ENCODE measurements at regions not wholly inside any gene's neighbourhood (a gene's known extent, or its start where the extent isn't known, plus 50 kb on each side); places are given as distances from the start of the nearest gene placed in this dataset.

DNA sequence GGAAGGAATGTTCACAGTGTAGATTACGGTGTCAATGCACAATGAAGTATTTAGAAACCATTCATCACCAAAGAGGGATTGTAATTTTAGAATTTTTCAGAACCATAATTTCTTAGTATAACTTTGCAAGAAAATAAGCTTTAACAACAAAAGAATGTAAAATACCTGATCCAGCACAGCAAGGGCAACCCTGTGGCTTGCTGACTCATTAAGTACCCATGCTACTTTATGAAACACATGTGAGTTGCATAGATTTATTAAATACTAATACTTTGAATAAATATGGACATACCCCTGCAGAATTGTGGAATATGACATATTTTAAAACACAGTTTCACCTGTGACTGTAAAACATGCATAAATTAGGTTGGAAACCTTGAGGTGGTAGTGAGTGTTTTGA, 281.3 kb downstream of the ZNF248 start:
- Histone ChIP-seq H3K36me3 (ENCODE audit: insufficient read depth, insufficient read length, low read length) (no peaks in the 10 kb centered on the region), H3K9me3 (ENCODE audit: insufficient read depth, low read length) (no peaks in the 10 kb centered on the region), H3K4me3 (ENCODE audit: insufficient read length, low read depth) (no peak overlapping the region), H3K9ac (ENCODE audit: insufficient read length, low read depth) (no peak overlapping the region), H3K27me3 (ENCODE audit: insufficient read depth, insufficient read length) (no peaks in the 10 kb centered on the region), H3K4me1 (ENCODE audit: insufficient read depth, insufficient read length) (no peaks in the 10 kb centered on the region)
- TF ChIP-seq SUZ12 (IDR thresholded peaks at IDR 0.05; ENCODE audit: extremely low read depth, insufficient read depth, insufficient read length), result no peak
- DNase-seq (ENCODE audit: low read depth, low spot score), result no peak

DNA sequence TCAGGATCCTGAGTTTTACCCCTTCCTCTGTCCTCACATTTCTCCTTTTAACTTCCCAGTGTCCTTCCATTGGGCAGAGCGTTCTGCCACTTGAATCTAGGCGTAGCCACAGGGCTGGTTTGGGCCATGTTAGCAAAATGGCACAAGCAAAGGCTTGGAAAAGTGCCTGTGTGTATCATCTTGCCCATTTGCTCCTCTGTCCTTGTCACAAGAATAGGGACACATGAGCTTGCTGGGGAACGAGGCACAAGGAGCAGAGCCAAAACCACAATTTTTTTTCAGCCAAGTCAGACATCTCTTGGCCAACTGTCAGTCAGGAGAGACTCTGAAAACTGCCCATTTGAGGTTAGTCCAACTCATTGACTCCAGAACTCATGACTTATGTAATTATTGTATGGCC, 285.2 kb downstream of the ZNF248 start:
- TF ChIP-seq YY1 (IDR thresholded peaks at IDR 0.05; ENCODE audit: insufficient read depth, insufficient read length), result no peak
- no peak for TF ChIP-seq ZNF274 (IDR thresholded peaks at IDR 0.05; ENCODE audit: low read depth, low read length)
- TF ChIP-seq SUZ12 (IDR thresholded peaks at IDR 0.05; ENCODE audit: extremely low read depth, insufficient read depth, insufficient read length), result no peak
- Histone ChIP-seq H3K9ac (ENCODE audit: insufficient read length, low read depth) (no peak overlapping the region), H3K4me3 (ENCODE audit: insufficient read length, low read depth) (no peak overlapping the region), H3K27me3 (ENCODE audit: insufficient read depth, insufficient read length) (no peaks in the 10 kb centered on the region), H3K36me3 (ENCODE audit: insufficient read depth, insufficient read length, low read length) (no peaks in the 10 kb centered on the region), H3K9me3 (ENCODE audit: insufficient read depth, low read length) (no peaks in the 10 kb centered on the region), H3K4me1 (ENCODE audit: insufficient read depth, insufficient read length) (no peaks in the 10 kb centered on the region)
- DNase-seq (ENCODE audit: low read depth, low spot score), result no peak

DNA sequence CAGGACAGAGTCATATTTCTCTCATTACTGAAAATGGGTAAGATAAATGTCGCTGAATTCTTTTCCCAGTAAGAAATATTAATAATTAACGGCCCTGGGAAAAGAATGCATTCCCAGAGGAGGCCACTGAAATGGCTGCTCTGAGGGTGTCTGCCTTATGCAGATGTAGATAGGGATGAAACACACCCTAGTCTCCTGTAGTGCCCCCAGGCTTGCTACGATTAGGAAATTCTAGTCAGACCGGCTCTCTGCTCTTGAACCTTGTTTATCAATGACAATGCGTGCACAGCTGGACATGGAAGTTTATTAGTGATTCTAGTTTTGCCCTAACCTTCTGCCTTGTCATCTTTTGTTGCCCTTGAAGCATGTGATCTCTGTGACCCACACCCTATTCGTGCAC, 291.1 kb downstream of the ZNF248 start:
- no peak for TF ChIP-seq SUZ12 (IDR thresholded peaks at IDR 0.05; ENCODE audit: extremely low read depth, insufficient read depth, insufficient read length)
- no peak for TF ChIP-seq YY1 (IDR thresholded peaks at IDR 0.05; ENCODE audit: insufficient read depth, insufficient read length)
- TF ChIP-seq ZNF274 (IDR thresholded peaks at IDR 0.05; ENCODE audit: low read depth, low read length), result no peak

DNA sequence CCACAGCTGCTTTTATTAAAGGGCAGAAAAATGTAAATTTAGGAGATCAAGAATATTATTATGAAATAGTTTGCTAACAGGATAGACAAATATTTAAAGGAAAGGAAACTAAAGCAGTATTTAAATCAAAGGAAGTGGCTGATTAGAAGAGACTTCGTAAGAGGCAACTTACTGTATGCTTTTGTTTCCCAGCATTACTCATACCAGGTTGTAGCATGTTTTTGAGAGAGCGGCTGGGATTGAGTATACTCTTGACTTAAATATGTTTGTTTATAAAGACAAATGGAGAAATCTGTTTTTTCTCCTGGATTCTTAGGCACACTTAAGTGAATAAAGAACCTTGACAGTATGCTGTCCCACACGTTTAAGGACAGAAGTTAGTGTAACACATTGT, 293.7 kb downstream of the ZNF248 start:
- no peak for DNase-seq (ENCODE audit: low read depth, low spot score)
- Histone ChIP-seq H3K9me3 (ENCODE audit: insufficient read depth, low read length) (no peaks in the 10 kb centered on the region), H3K36me3 (ENCODE audit: insufficient read depth, insufficient read length, low read length) (no peaks in the 10 kb centered on the region), H3K4me1 (ENCODE audit: insufficient read depth, insufficient read length) (no peaks in the 10 kb centered on the region), H3K4me3 (ENCODE audit: insufficient read length, low read depth) (no peak overlapping the region), H3K27me3 (ENCODE audit: insufficient read depth, insufficient read length) (no peaks in the 10 kb centered on the region), H3K9ac (ENCODE audit: insufficient read length, low read depth) (no peak overlapping the region)
- no peak for TF ChIP-seq YY1 (IDR thresholded peaks at IDR 0.05; ENCODE audit: insufficient read depth, insufficient read length)

More for the DNA sequence above, 291.1 kb downstream of the ZNF248 start:
- H3K9me3 ChIP-seq (ENCODE audit: insufficient read depth, low read length), result no peaks in the 10 kb centered on the region
- no peak overlapping the region for H3K4me3 ChIP-seq (ENCODE audit: insufficient read length, low read depth)
- no peak for DNase-seq (ENCODE audit: low read depth, low spot score)
- H3K4me1 ChIP-seq (ENCODE audit: insufficient read depth, insufficient read length), result no peaks in the 10 kb centered on the region
- no peak overlapping the region for H3K9ac ChIP-seq (ENCODE audit: insufficient read length, low read depth)
- H3K36me3 ChIP-seq (ENCODE audit: insufficient read depth, insufficient read length, low read length), result no peaks in the 10 kb centered on the region
- H3K27me3 ChIP-seq (ENCODE audit: insufficient read depth, insufficient read length), result no peaks in the 10 kb centered on the region

DNA sequence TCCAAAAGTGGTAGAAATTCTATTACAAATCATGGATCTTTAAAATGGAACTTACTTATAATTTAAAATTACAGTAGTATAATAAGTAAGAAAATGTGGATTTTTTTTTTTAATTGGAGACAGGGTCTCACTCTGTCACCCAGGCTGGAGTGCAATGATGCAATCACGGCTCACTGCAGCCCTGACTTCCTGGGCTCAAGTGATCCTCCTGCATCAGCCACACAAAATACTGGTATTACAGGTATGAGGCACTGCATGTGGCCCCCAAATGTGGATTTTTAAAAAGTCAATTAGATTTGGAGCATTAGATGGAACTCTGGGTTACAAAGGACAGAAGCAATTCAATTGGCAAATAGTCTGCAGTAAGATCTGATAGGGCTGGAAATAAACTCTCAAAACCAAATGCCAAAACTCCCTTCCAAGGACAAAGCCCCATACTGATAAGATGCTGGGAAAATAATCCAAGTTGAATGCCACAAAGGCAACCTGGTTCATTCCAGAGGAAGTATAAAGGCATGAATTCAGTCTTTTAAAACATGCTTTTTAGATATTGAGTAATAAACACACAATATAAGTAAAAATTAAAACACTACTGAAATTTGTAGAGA, 294.2 kb downstream of the ZNF248 start:
- no peaks in the 10 kb centered on the region for H3K9me3 ChIP-seq (ENCODE audit: insufficient read depth, low read length)
- no peaks in the 10 kb centered on the region for H3K36me3 ChIP-seq (ENCODE audit: insufficient read depth, insufficient read length, low read length)
- TF ChIP-seq YY1 (IDR thresholded peaks at IDR 0.05; ENCODE audit: insufficient read depth, insufficient read length), result no peak
- TF ChIP-seq SUZ12 (IDR thresholded peaks at IDR 0.05; ENCODE audit: extremely low read depth, insufficient read depth, insufficient read length), result no peak
- no peak overlapping the region for H3K9ac ChIP-seq (ENCODE audit: insufficient read length, low read depth)
- no peaks in the 10 kb centered on the region for H3K4me1 ChIP-seq (ENCODE audit: insufficient read depth, insufficient read length)
- no peak overlapping the region for H3K4me3 ChIP-seq (ENCODE audit: insufficient read length, low read depth)
- no peaks in the 10 kb centered on the region for H3K27me3 ChIP-seq (ENCODE audit: insufficient read depth, insufficient read length)
- DNase-seq (ENCODE audit: low read depth, low spot score), result no peak

DNA sequence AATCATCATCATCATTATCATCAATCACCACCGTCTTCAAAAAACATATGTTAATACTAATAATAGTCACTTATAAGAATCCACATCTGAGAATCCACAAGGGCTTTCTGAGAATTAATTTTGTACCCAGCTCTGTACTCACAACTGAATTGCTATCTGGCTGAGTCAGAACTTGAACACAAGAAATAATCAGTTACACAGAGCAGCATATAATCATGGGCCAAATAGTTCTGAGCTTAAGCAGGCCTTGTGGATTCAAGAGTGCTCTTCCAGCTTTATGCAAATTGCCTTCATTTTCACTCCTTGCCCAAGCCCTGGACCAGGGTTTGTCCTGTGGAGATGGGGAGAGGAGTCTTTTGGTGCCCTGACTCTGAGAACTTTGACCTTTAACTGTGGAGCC, 304.5 kb downstream of the ZNF248 start:
- Histone ChIP-seq H3K36me3 (ENCODE audit: insufficient read depth, insufficient read length, low read length) (no peaks in the 10 kb centered on the region), H3K4me3 (ENCODE audit: insufficient read length, low read depth) (no peak overlapping the region), H3K9me3 (ENCODE audit: insufficient read depth, low read length) (no peaks in the 10 kb centered on the region; the same call in 1 of the 2 replicates), H3K9ac (ENCODE audit: insufficient read length, low read depth) (no peak overlapping the region), H3K27me3 (ENCODE audit: insufficient read depth, insufficient read length) (no peaks in the 10 kb centered on the region), H3K4me1 (ENCODE audit: insufficient read depth, insufficient read length) (no peaks in the 10 kb centered on the region)
- no peak for TF ChIP-seq ZNF274 (IDR thresholded peaks at IDR 0.05; ENCODE audit: low read depth, low read length)
- no peak for TF ChIP-seq SUZ12 (IDR thresholded peaks at IDR 0.05; ENCODE audit: extremely low read depth, insufficient read depth, insufficient read length)
- TF ChIP-seq YY1 (IDR thresholded peaks at IDR 0.05; ENCODE audit: insufficient read depth, insufficient read length), result no peak
- DNase-seq (ENCODE audit: low read depth, low spot score), result no peak

DNA sequence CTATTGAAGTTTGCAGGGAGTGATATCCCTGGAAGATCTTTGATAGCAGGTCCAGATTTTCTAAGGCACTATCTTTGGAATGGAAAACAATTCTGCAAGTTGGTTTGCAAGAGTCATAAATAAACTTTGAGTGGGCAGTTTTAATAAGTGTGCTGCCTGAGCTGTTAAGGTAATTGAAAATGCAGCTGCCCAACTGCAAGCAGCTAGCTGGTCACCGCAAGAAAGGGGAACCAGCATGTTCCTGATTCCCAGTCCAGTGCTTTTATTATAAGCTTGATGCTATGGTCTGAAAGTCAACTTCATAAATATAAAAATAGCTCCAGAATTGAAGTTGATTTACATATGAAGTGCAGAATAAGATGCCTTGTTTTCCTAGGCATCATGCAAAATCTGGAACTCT, 308.4 kb downstream of the ZNF248 start:
- Histone ChIP-seq H3K4me1 (ENCODE audit: insufficient read depth, insufficient read length) (no peaks in the 10 kb centered on the region), H3K9me3 (ENCODE audit: insufficient read depth, low read length) (no peaks in the 10 kb centered on the region; the same call in 1 of the 2 replicates), H3K4me3 (ENCODE audit: insufficient read length, low read depth) (no peak overlapping the region), H3K36me3 (ENCODE audit: insufficient read depth, insufficient read length, low read length) (no peaks in the 10 kb centered on the region), H3K9ac (ENCODE audit: insufficient read length, low read depth) (no peak overlapping the region), H3K27me3 (ENCODE audit: insufficient read depth, insufficient read length) (no peaks in the 10 kb centered on the region)
- TF ChIP-seq SUZ12 (IDR thresholded peaks at IDR 0.05; ENCODE audit: extremely low read depth, insufficient read depth, insufficient read length), result no peak
- no peak for TF ChIP-seq ZNF274 (IDR thresholded peaks at IDR 0.05; ENCODE audit: low read depth, low read length)
- TF ChIP-seq YY1 (IDR thresholded peaks at IDR 0.05; ENCODE audit: insufficient read depth, insufficient read length), result no peak
- no peak for DNase-seq (ENCODE audit: low read depth, low spot score)

All from NT2/D1 (cell line).